Loucy (cell line): ENCODE measurements at regions not wholly inside any gene's neighbourhood (a gene's known extent, or its start where the extent isn't known, plus 50 kb on each side); places are given as distances from the start of the nearest gene placed in this dataset.

ENCODE experiments used
- H2AFZ ChIP-seq: fragments of 200-600 bp; sonication (generic); 2 replicates; pipeline ENCODE4 v1.6.0; 2016; ENCODE audit warnings: antibody characterized with exemption, mild to moderate bottlenecking, low read length, moderate library complexity
- H3F3A ChIP-seq: fragments of 200-600 bp; 2 replicates; pipeline ENCODE4 v1.6.0; 2016; ENCODE audit warnings: antibody characterized with exemption, low read depth, mild to moderate bottlenecking
- H3K27me3 ChIP-seq: fragments of 200-600 bp; sonication (generic); 2 replicates; pipeline ENCODE4 v1.6.1; 2014; ENCODE audit warnings: low read length, mild to moderate bottlenecking; ENCODE audit not compliant: insufficient read depth, poor library complexity, severe bottlenecking
- H3K36me3 ChIP-seq: fragments of 200-600 bp; sonication (generic); 2 replicates; pipeline ENCODE4 v1.6.1; 2016; ENCODE audit warnings: low read length; ENCODE audit not compliant: insufficient read depth
- H3K4me1 ChIP-seq: fragments of 200-600 bp; sonication (generic); 2 replicates; pipeline ENCODE4 v1.5.1; 2014; ENCODE audit warnings: low read length, mild to moderate bottlenecking; ENCODE audit not compliant: insufficient read depth, poor library complexity, severe bottlenecking
- H3K4me2 ChIP-seq: fragments of 200-600 bp; sonication (generic); 2 replicates; pipeline ENCODE4 v1.6.0; 2014; ENCODE audit warnings: antibody characterized with exemption, low read length, low read depth, mild to moderate bottlenecking; ENCODE audit not compliant: poor library complexity, severe bottlenecking
- H3K4me3 ChIP-seq: fragments of 200-600 bp; sonication (generic); 2 replicates; pipeline ENCODE4 v1.5.1; 2014; ENCODE audit warnings: low read length, mild to moderate bottlenecking, mixed read lengths; ENCODE audit not compliant: poor library complexity, severe bottlenecking
- H3K79me2 ChIP-seq: fragments of 200-600 bp; sonication (generic); 2 replicates; pipeline ENCODE4 v1.6.1; 2014; ENCODE audit warnings: low read length; ENCODE audit not compliant: insufficient read depth
- H3K9ac ChIP-seq: fragments of 200-600 bp; sonication (generic); 2 replicates; pipeline ENCODE4 v1.6.0; 2014; ENCODE audit warnings: mild to moderate bottlenecking, low read depth, low read length, moderate library complexity; ENCODE audit not compliant: poor library complexity, severe bottlenecking
- H3K9me2 ChIP-seq: fragments of 200-600 bp; sonication (generic); replicated peaks from 2 replicates; pipeline ENCODE4 v1.6.1; 2016; ENCODE audit warnings: low read depth, low read length, mixed read lengths
- H3K9me3 ChIP-seq: fragments of 200-600 bp; sonication (generic); 2 replicates; pipeline ENCODE4 v1.6.1; 2014; ENCODE audit warnings: mild to moderate bottlenecking, antibody characterized with exemption, low read length, low read depth; ENCODE audit not compliant: insufficient read depth
- H4K20me1 ChIP-seq: fragments of 200-600 bp; sonication (generic); 2 replicates; pipeline ENCODE4 v1.6.0; 2014; ENCODE audit warnings: antibody characterized with exemption, low read length, mild to moderate bottlenecking; ENCODE audit not compliant: insufficient read depth, poor library complexity, severe bottlenecking
- CTCF ChIP-seq: fragments of 200-600 bp; sonication (generic); conservative IDR thresholded peaks from 2 replicates; pipeline ENCODE4 v1.5.1; 2014; ENCODE audit warnings: mild to moderate bottlenecking, antibody characterized with exemption, low read length
- EZH2phosphoT487 ChIP-seq: fragments of 200-600 bp; IDR thresholded peaks from 2 replicates; pipeline ENCODE4 v1.6.1; 2018; ENCODE audit warnings: antibody characterized with exemption, mild to moderate bottlenecking, moderate library complexity, borderline replicate concordance

- Histone ChIP-seq H3K9ac (no peak overlapping the region), H2AFZ (no peak overlapping the region), H3K9me3 (no peaks in the 10 kb centered on the region), H3F3A (no peaks in the 10 kb centered on the region), H3K27me3 (no peaks in the 10 kb centered on the region), H3K4me1 (no peaks in the 10 kb centered on the region), H3K36me3 (no peaks in the 10 kb centered on the region), H4K20me1 (no peaks in the 10 kb centered on the region), H3K79me2 (no peaks in the 10 kb centered on the region), H3K9me2 (no peaks in the 10 kb centered on the region), H3K4me2 (no peak overlapping the region), H3K4me3 (no peak overlapping the region)
- no peak for TF ChIP-seq EZH2phosphoT487
- no peak for TF ChIP-seq CTCF
Observed at GRCh38 chr10:2850202-2850601, 217.1 kb upstream of the PFKP start.

GRCh38 chr10:2844925-2845324 is 222.4 kb upstream of the PFKP start:
- no peaks in the 10 kb centered on the region for H3K9me2 ChIP-seq
- H3K4me2 ChIP-seq: no peak overlapping the region
- no peak for TF ChIP-seq EZH2phosphoT487
- no peak for TF ChIP-seq CTCF
- H3K9ac ChIP-seq: no peak overlapping the region
- no peaks in the 10 kb centered on the region for H3F3A ChIP-seq
- H3K4me1 ChIP-seq: no peaks in the 10 kb centered on the region
- no peaks in the 10 kb centered on the region for H3K9me3 ChIP-seq
- H3K79me2 ChIP-seq: no peaks in the 10 kb centered on the region
- no peak overlapping the region for H3K4me3 ChIP-seq
- no peak overlapping the region for H2AFZ ChIP-seq
- no peaks in the 10 kb centered on the region for H4K20me1 ChIP-seq
- H3K36me3 ChIP-seq: no peaks in the 10 kb centered on the region
- no peaks in the 10 kb centered on the region for H3K27me3 ChIP-seq

- Histone ChIP-seq H3K4me3 (no peak overlapping the region), H3K36me3 (no peaks in the 10 kb centered on the region), H3F3A (no peaks in the 10 kb centered on the region), H3K79me2 (no peaks in the 10 kb centered on the region), H3K27me3 (no peaks in the 10 kb centered on the region), H2AFZ (no peak overlapping the region), H3K4me2 (no peak overlapping the region), H3K4me1 (no peaks in the 10 kb centered on the region), H4K20me1 (no peaks in the 10 kb centered on the region), H3K9me3 (no peaks in the 10 kb centered on the region), H3K9ac (no peak overlapping the region), H3K9me2 (no peaks in the 10 kb centered on the region)
- TF ChIP-seq CTCF: peak; percentile 95
- TF ChIP-seq EZH2phosphoT487: no peak
Observed at GRCh38 chr10:2839081-2839725, 228.1 kb upstream of the PFKP start.
